Ectodermal cell (in vitro differentiated cells): ENCODE measurements at regions not wholly inside any gene's neighbourhood (a gene's known extent, or its start where the extent isn't known, plus 50 kb on each side); places are given as distances from the start of the nearest gene placed in this dataset.

Experiments used
- H3K27ac ChIP-seq: 2 replicates; pipeline ENCODE4 v1.7.0; 2013; ENCODE audit warnings: mild to moderate bottlenecking, low read depth, low read length; ENCODE audit not compliant: insufficient read depth, poor library complexity, severe bottlenecking
- H3K27me3 ChIP-seq: 2 replicates; pipeline ENCODE4 v1.7.0; 2013; ENCODE audit warnings: mild to moderate bottlenecking, low read length; ENCODE audit not compliant: insufficient read depth, control insufficient read depth, poor library complexity, severe bottlenecking
- H3K36me3 ChIP-seq: one replicate; pipeline ENCODE4 v1.7.0; 2013; ENCODE audit warnings: low read length; ENCODE audit not compliant: control insufficient read depth, insufficient read depth
- H3K4me1 ChIP-seq: one replicate; pipeline ENCODE4 v1.7.0; 2013; ENCODE audit warnings: low read length; ENCODE audit not compliant: control insufficient read depth, insufficient read depth
- H3K4me3 ChIP-seq: 2 replicates; pipeline ENCODE4 v1.7.0; 2013; ENCODE audit warnings: low read depth, low read length, control low read depth; ENCODE audit not compliant: insufficient read depth
- H3K9me3 ChIP-seq: 2 replicates; pipeline ENCODE4 v1.7.0; 2013; ENCODE audit warnings: mild to moderate bottlenecking, low read length, moderate library complexity; ENCODE audit not compliant: control insufficient read depth
- WGBS, 2 experiments: methylation state at CpG; one replicate each; pipeline ENCODE4 v1.1.7; 2013; ENCODE audit warnings: missing lambda C conversion rate in 2 of 2; 5-methylcytosine and 5-hydroxymethylcytosine counted together

GRCh38 chr6:140438346-140438735 lies 1063.9 kb upstream of the CITED2 start:
- H3K4me3 ChIP-seq: no peak overlapping the region
- H3K4me1 ChIP-seq: peaks cover 14% of the 10 kb centered on the region
- H3K27me3 ChIP-seq: no peaks in the 10 kb centered on the region
- H3K27ac ChIP-seq: no peak overlapping the region
- no peaks in the 10 kb centered on the region for H3K36me3 ChIP-seq
- no peaks in the 10 kb centered on the region for H3K9me3 ChIP-seq
- WGBS, 2 experiments: 90 to 100% methylated on average over 1 to 2 of the region's 2 CpGs

GRCh38 chr6:140437619-140438345 lies 1063.3 kb upstream of the CITED2 start:
- Histone ChIP-seq H3K4me3 (no peak overlapping the region), H3K4me1 (peaks cover 14% of the 10 kb centered on the region), H3K36me3 (no peaks in the 10 kb centered on the region), H3K27me3 (no peaks in the 10 kb centered on the region), H3K9me3 (no peaks in the 10 kb centered on the region), H3K27ac (no peak overlapping the region)
- WGBS, 2 experiments: 89 to 92% methylated on average over 3 to 4 of the region's 5 CpGs

DNA sequence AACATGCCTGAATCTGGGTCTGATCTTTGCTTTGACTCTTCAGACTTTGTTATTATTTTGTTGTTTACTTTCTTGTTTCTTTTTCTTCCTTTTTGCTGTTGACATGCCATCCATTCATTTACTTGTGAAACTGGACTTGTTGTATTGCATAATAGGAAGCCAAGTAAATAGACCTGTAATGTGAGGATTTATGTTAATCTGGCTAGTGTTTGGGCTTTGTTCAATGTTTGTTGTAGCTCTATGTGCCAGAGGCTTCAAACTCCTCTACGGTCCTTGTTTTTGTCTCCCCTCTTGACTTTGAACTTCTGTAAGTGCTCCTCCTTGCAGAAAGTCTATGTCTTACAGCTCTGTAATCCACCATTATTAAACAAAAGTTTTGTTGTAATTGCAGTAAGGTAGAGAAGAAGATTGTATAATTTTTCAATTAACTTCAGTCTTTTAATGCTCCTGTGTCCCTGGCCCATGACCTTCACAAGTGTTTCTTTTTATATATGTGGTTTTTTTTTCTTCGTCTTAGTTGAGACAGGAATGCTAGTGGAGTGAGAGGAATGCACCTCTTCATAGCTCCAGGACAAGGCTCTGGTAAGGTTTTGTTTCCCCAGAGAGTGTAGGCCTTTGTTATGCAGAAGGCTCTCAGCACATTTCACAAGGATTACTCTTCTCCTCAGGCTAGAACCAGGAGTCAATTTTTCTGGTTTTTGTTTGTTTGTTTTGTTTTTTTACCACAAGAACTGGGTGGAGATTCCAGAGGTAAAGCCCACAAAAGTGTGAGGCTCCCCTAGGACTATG lies 1061.8 kb upstream of the CITED2 start:
- Histone ChIP-seq H3K27ac (peak overlapping the region; percentile 57), H3K27me3 (no peaks in the 10 kb centered on the region), H3K4me1 (peaks cover 12% of the 10 kb centered on the region), H3K9me3 (no peaks in the 10 kb centered on the region), H3K4me3 (no peak overlapping the region), H3K36me3 (no peaks in the 10 kb centered on the region)
- 24 to 38% methylated on average over 1 to 2 of the region's 2 CpGs for whole genome bisulfite sequencing, 2 experiments

- no peaks in the 10 kb centered on the region for H3K27me3 ChIP-seq
- no peak overlapping the region for H3K4me3 ChIP-seq
- H3K4me1 ChIP-seq: no peaks in the 10 kb centered on the region
- H3K27ac ChIP-seq: no peak overlapping the region
- no peaks in the 10 kb centered on the region for H3K9me3 ChIP-seq
- H3K36me3 ChIP-seq: no peaks in the 10 kb centered on the region
Observed at GRCh38 chr6:140434761-140435160, 1060.3 kb upstream of the CITED2 start.

- Histone ChIP-seq H3K27me3 (no peaks in the 10 kb centered on the region), H3K27ac (no peak overlapping the region), H3K4me3 (no peak overlapping the region), H3K36me3 (no peaks in the 10 kb centered on the region), H3K9me3 (no peaks in the 10 kb centered on the region), H3K4me1 (no peaks in the 10 kb centered on the region)
- WGBS, 2 experiments: 88 to 95% methylated on average over 4 of the region's 4 CpGs
Observed at GRCh38 chr6:140433072-140433471, 1058.6 kb upstream of the CITED2 start.

DNA sequence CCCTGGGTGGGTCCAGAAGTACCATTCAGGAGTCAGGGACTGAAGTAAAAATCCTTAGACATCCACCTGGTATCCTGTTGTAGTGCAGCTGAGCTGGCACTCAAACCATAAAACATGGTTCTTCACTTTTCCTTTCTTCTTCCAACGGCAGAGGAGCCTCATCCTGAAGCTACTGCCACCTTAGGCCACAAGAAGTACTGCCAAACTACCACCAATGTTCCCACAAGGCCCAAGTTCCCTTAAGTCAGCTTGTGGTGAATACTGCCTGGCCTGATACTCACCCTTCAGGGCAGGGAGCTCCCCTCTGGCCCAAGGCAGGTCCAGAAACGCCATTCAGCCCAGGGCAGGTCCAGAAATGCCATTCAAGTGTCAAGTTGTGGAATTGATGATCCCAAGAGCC lies 1053.4 kb upstream of the CITED2 start:
- H3K36me3 ChIP-seq: no peaks in the 10 kb centered on the region
- no peak overlapping the region for H3K4me3 ChIP-seq
- H3K27me3 ChIP-seq: no peaks in the 10 kb centered on the region
- no peaks in the 10 kb centered on the region for H3K4me1 ChIP-seq
- WGBS, 2 experiments: 92 to 93% methylated on average over 2 of the region's 2 CpGs
- H3K9me3 ChIP-seq: no peaks in the 10 kb centered on the region
- H3K27ac ChIP-seq: no peak overlapping the region

GRCh38 chr6:140414966-140415620 lies 1040.6 kb upstream of the CITED2 start:
- Histone ChIP-seq H3K9me3 (no peaks in the 10 kb centered on the region), H3K36me3 (no peaks in the 10 kb centered on the region), H3K27ac (no peak overlapping the region), H3K4me1 (no peaks in the 10 kb centered on the region), H3K4me3 (no peak overlapping the region), H3K27me3 (no peaks in the 10 kb centered on the region)
- WGBS, 2 experiments: 81 to 99% methylated on average over 5 to 9 of the region's 9 CpGs

GRCh38 chr6:140403020-140403419 lies 1028.6 kb upstream of the CITED2 start:
- no peaks in the 10 kb centered on the region for H3K27me3 ChIP-seq
- H3K4me3 ChIP-seq: no peak overlapping the region
- H3K36me3 ChIP-seq: no peaks in the 10 kb centered on the region
- no peaks in the 10 kb centered on the region for H3K9me3 ChIP-seq
- H3K4me1 ChIP-seq: no peaks in the 10 kb centered on the region
- no peak overlapping the region for H3K27ac ChIP-seq

DNA sequence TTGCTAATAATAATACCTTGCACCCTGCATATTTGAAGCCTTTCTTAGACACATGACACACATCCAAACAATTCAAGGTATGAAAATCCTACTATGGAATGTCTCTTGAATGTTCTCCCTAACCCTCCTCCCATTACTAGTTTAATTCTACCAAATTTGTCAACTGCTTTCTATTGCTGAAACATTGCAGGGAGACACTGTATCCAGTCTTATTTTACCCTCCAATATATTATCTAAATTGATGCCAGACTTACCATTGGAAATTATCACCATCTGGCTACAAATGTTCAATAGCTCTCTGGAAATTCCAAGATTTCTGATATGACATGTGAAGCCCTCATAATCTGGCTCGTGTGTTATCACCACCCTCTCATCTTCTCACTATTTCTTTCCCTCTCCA lies 1027.3 kb upstream of the CITED2 start:
- Histone ChIP-seq H3K4me1 (no peaks in the 10 kb centered on the region), H3K27ac (no peak overlapping the region), H3K27me3 (no peaks in the 10 kb centered on the region), H3K9me3 (no peaks in the 10 kb centered on the region), H3K36me3 (no peaks in the 10 kb centered on the region), H3K4me3 (no peak overlapping the region)
- 96 to 100% methylated on average over 1 of the region's 1 CpG for WGBS, 2 experiments

GRCh38 chr6:140398076-140398475 lies 1023.6 kb upstream of the CITED2 start:
- Histone ChIP-seq H3K9me3 (no peaks in the 10 kb centered on the region), H3K36me3 (no peaks in the 10 kb centered on the region), H3K27me3 (no peaks in the 10 kb centered on the region), H3K4me1 (no peaks in the 10 kb centered on the region), H3K4me3 (no peak overlapping the region), H3K27ac (no peak overlapping the region)
